ENCODE measurements at regions not wholly inside any gene's neighbourhood (a gene's known extent, or its start where the extent isn't known, plus 50 kb on each side); places are given as distances from the start of the nearest gene placed in this dataset.

GRCh38 chr2:226424971-226425370 is 374.6 kb downstream of the IRS1 start:
- no peak overlapping the region for H3K27ac ChIP-seq

GRCh38 chr2:226423498-226423960 is 376.1 kb downstream of the IRS1 start:
- no peak for TF ChIP-seq CTCF (IDR thresholded peaks at IDR 0.05)
- Histone ChIP-seq H3K36me3 (no peaks in the 10 kb centered on the region), H3K27ac (no peak overlapping the region), H3K9me3 (no peaks in the 10 kb centered on the region), H3K4me1 (peaks cover 0 to 7% (median 5%) of the 10 kb centered on the region in 4 donors), H3K4me3 (no peak overlapping the region), H3K27me3 (no peaks in the 10 kb centered on the region)
- intact Hi-C loops (cut with DNase I; ENCODE audit: low total_unique reads) = no loop called here
- peak in 1 of 2 donors; percentile 22 for DNase-seq

More at GRCh38 chr2:226424971-226425370, 374.6 kb downstream of the IRS1 start:
- Histone ChIP-seq H3K36me3 (no peaks in the 10 kb centered on the region), H3K4me3 (no peak overlapping the region), H3K4me1 (peaks cover 0 to 7% (median 5%) of the 10 kb centered on the region in 4 donors), H3K27me3 (no peaks in the 10 kb centered on the region), H3K9me3 (no peaks in the 10 kb centered on the region)
- TF ChIP-seq CTCF (IDR thresholded peaks at IDR 0.05) = no peak
- intact Hi-C loops (cut with DNase I; ENCODE audit: low total_unique reads) = no loop called here
- DNase-seq = no peak

GRCh38 chr2:226420646-226421045 is 379.0 kb downstream of the IRS1 start:
- intact Hi-C loops (cut with DNase I; ENCODE audit: low total_unique reads) = no loop called here
- H3K27me3 ChIP-seq = no peaks in the 10 kb centered on the region
- no peak for TF ChIP-seq CTCF (IDR thresholded peaks at IDR 0.05)
- H3K36me3 ChIP-seq = no peaks in the 10 kb centered on the region
- H3K27ac ChIP-seq = no peak overlapping the region
- no peak overlapping the region for H3K4me3 ChIP-seq
- DNase-seq = no peak
- no peaks in the 10 kb centered on the region for H3K9me3 ChIP-seq
- H3K4me1 ChIP-seq = peaks cover 0 to 7% (median 5%) of the 10 kb centered on the region in 4 donors

- no peaks in the 10 kb centered on the region for H3K9me3 ChIP-seq
- DNase-seq = no peak
- H3K4me3 ChIP-seq = no peak overlapping the region
- no peak overlapping the region for H3K27ac ChIP-seq
- H3K4me1 ChIP-seq = peaks cover 0 to 2% (median 2%) of the 10 kb centered on the region in 4 donors
- TF ChIP-seq CTCF (IDR thresholded peaks at IDR 0.05) = no peak
- intact Hi-C loops (cut with DNase I; ENCODE audit: low total_unique reads) = no loop called here
- no peaks in the 10 kb centered on the region for H3K27me3 ChIP-seq
- H3K36me3 ChIP-seq = no peaks in the 10 kb centered on the region
These were observed 381.1 kb downstream of the IRS1 start for GRCh38 chr2:226418521-226418920.

- Histone ChIP-seq H3K4me3 (no peak overlapping the region), H3K36me3 (no peaks in the 10 kb centered on the region), H3K4me1 (no peaks in the 10 kb centered on the region), H3K27me3 (no peaks in the 10 kb centered on the region), H3K9me3 (no peaks in the 10 kb centered on the region), H3K27ac (no peak overlapping the region)
- DNase-seq = no peak
- intact Hi-C loops (cut with DNase I; ENCODE audit: low total_unique reads) = no loop called here
- TF ChIP-seq CTCF (IDR thresholded peaks at IDR 0.05) = no peak
These were observed 385.3 kb downstream of the IRS1 start for GRCh38 chr2:226414335-226414734.
